Stomach smooth muscle (tissue), 2 donors: ENCODE measurements at regions not wholly inside any gene's neighbourhood (a gene's known extent, or its start where the extent isn't known, plus 50 kb on each side); places are given as distances from the start of the nearest gene placed in this dataset.

Source experiments
- H3K27ac ChIP-seq: one replicate; pipeline ENCODE4 v1.7.0; 2013; ENCODE audit warnings: mild to moderate bottlenecking, low read length, inconsistent platforms
- H3K27me3 ChIP-seq, 2 donors: one replicate each; pipeline ENCODE4 v1.7.0; 2013; ENCODE audit warnings: low read length in 2 of 2; ENCODE audit not compliant: insufficient read depth in 2 of 2, control insufficient read depth in 1 of 2
- H3K36me3 ChIP-seq, 2 donors: one replicate each; pipeline ENCODE4 v1.7.0; 2013; ENCODE audit warnings: low read length in 2 of 2; ENCODE audit not compliant: control insufficient read depth in 2 of 2, insufficient read depth in 2 of 2
- H3K4me1 ChIP-seq: one replicate; pipeline ENCODE4 v1.7.0; 2013; ENCODE audit warnings: low read length; ENCODE audit not compliant: control insufficient read depth, insufficient read depth
- H3K4me3 ChIP-seq, 2 donors: one replicate each; pipeline ENCODE4 v1.7.0; 2013; ENCODE audit warnings: low read length in 2 of 2
- H3K9ac ChIP-seq, 2 donors: one replicate each; pipeline ENCODE4 v1.7.0; 2013; ENCODE audit warnings: low read length in 2 of 2, mild to moderate bottlenecking in 1 of 2
- H3K9me3 ChIP-seq, 2 donors: one replicate each; pipeline ENCODE4 v1.7.0; 2013; ENCODE audit warnings: low read length in 2 of 2; ENCODE audit not compliant: control insufficient read depth in 2 of 2
- donor health status: healthy.
- donor health status: Pancreatic carcinoma.

- no peaks in the 10 kb centered on the region for H3K9me3 ChIP-seq
- no peak overlapping the region for H3K9ac ChIP-seq
- H3K4me3 ChIP-seq = no peak overlapping the region
- peaks cover 8 to 14% of the 10 kb centered on the region in 2 donors for H3K27me3 ChIP-seq
- H3K36me3 ChIP-seq = no peaks in the 10 kb centered on the region
- H3K4me1 ChIP-seq = no peaks in the 10 kb centered on the region
- H3K27ac ChIP-seq = no peak overlapping the region
Observed at GRCh38 chr15:60119101-60119500, 115.0 kb downstream of the FOXB1 start.

- Histone ChIP-seq H3K36me3 (no peaks in the 10 kb centered on the region), H3K9me3 (no peaks in the 10 kb centered on the region), H3K9ac (no peak overlapping the region), H3K27ac (no peak overlapping the region), H3K27me3 (peaks cover 4 to 14% of the 10 kb centered on the region in 2 donors), H3K4me3 (no peak overlapping the region), H3K4me1 (no peaks in the 10 kb centered on the region)
Observed at GRCh38 chr15:60120100-60120499, 116.0 kb downstream of the FOXB1 start.

DNA sequence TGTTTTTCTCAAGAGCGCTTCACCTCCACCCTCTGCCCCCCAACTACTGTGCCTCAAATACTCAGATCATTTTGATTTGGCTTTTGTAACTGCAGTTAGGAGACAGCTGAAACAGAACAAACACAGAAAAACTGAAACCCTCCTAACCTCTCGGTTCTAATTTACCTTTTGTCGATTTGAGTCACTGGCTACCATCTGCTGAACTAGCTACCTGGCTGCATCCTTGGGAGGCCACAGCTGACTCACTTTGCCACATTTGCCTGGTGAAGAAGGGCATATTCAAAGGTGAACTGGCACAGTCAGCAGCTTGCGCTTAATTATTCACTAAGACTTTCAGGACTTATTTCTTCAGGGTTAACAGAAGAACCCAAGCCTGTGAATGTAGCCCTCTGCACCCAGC is 117.7 kb downstream of the FOXB1 start:
- H3K27me3 ChIP-seq = peaks cover 0 to 9% of the 10 kb centered on the region in 2 donors
- H3K36me3 ChIP-seq = no peaks in the 10 kb centered on the region
- no peak overlapping the region for H3K9ac ChIP-seq
- no peak overlapping the region for H3K27ac ChIP-seq
- no peaks in the 10 kb centered on the region for H3K4me1 ChIP-seq
- H3K9me3 ChIP-seq = no peaks in the 10 kb centered on the region
- no peak overlapping the region for H3K4me3 ChIP-seq

DNA sequence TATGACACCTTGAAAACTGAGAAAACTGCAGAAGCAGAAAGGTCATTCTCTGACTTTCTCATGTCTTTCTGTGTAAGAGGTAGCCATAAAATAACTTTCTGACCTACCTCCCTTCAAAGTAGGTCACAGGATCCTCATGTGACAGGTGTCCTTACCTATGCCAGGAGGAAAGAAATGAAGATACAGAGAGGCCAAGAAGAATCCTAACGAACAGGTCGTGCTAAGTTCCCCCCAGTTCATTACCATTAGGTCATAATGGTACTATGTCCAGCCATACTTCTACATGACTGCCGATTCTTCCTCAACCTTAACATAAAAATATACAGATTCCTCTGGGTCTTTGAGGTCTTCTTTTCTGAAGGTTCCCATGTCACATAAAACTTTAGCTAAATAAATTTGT is 118.6 kb downstream of the FOXB1 start:
- Histone ChIP-seq H3K9me3 (no peaks in the 10 kb centered on the region), H3K9ac (no peak overlapping the region), H3K27ac (no peak overlapping the region), H3K36me3 (no peaks in the 10 kb centered on the region), H3K27me3 (peaks cover 0 to 9% of the 10 kb centered on the region in 2 donors), H3K4me3 (no peak overlapping the region), H3K4me1 (no peaks in the 10 kb centered on the region)

- Histone ChIP-seq H3K4me3 (no peak overlapping the region), H3K9ac (no peak overlapping the region)
Observed at GRCh38 chr15:60124460-60125070, 120.5 kb downstream of the FOXB1 start.

GRCh38 chr15:60125334-60125733 is 121.2 kb downstream of the FOXB1 start:
- Histone ChIP-seq H3K36me3 (no peaks in the 10 kb centered on the region), H3K27ac (no peak overlapping the region), H3K27me3 (no peaks in the 10 kb centered on the region), H3K9me3 (no peaks in the 10 kb centered on the region), H3K4me3 (no peak overlapping the region), H3K4me1 (no peaks in the 10 kb centered on the region), H3K9ac (no peak overlapping the region)

More at GRCh38 chr15:60124460-60125070, 120.5 kb downstream of the FOXB1 start:
- H3K9me3 ChIP-seq = no peaks in the 10 kb centered on the region
- no peak overlapping the region for H3K27ac ChIP-seq
- no peaks in the 10 kb centered on the region for H3K36me3 ChIP-seq
- H3K4me1 ChIP-seq = no peaks in the 10 kb centered on the region
- no peaks in the 10 kb centered on the region for H3K27me3 ChIP-seq

DNA sequence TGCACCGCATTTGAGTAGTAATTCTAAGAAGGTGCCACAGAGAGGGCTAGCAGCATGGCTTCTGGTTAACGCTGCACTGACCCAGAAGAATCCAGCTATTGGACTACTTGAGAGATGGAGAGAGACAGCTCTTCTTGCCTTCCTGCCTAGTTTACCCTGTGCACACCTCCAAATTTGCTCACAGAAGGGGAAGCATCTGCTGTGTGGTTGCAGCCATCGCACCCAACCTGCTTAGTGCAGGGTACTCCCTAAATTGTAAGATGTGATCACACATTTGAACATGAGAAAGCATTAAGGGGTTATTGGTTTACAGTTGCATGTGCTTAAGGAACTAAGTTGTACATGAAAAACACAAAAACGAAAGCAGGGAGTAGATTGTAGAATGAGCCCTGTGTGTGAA is 122.1 kb downstream of the FOXB1 start:
- H3K9me3 ChIP-seq = no peaks in the 10 kb centered on the region
- no peak overlapping the region for H3K4me3 ChIP-seq
- H3K4me1 ChIP-seq = no peaks in the 10 kb centered on the region
- no peak overlapping the region for H3K9ac ChIP-seq
- no peaks in the 10 kb centered on the region for H3K27me3 ChIP-seq
- no peak overlapping the region for H3K27ac ChIP-seq
- no peaks in the 10 kb centered on the region for H3K36me3 ChIP-seq

GRCh38 chr15:60126661-60127060 is 122.5 kb downstream of the FOXB1 start:
- Histone ChIP-seq H3K9ac (no peak overlapping the region), H3K9me3 (no peaks in the 10 kb centered on the region), H3K4me1 (no peaks in the 10 kb centered on the region), H3K36me3 (no peaks in the 10 kb centered on the region), H3K27me3 (no peaks in the 10 kb centered on the region), H3K4me3 (no peak overlapping the region), H3K27ac (no peak overlapping the region)

GRCh38 chr15:60128000-60128376 is 123.9 kb downstream of the FOXB1 start:
- peak overlapping the region; percentile 83 to 90 for H3K4me3 ChIP-seq
- H3K27ac ChIP-seq = peak overlapping the region; percentile 79
- H3K9ac ChIP-seq = peak overlapping the region; percentile 79 to 96

GRCh38 chr15:60128710-60129109 is 124.6 kb downstream of the FOXB1 start:
- H3K4me1 ChIP-seq = no peaks in the 10 kb centered on the region
- no peaks in the 10 kb centered on the region for H3K27me3 ChIP-seq
- H3K4me3 ChIP-seq = no peak overlapping the region
- H3K9ac ChIP-seq = no peak overlapping the region
- H3K9me3 ChIP-seq = no peaks in the 10 kb centered on the region
- H3K27ac ChIP-seq = no peak overlapping the region
- H3K36me3 ChIP-seq = no peaks in the 10 kb centered on the region

More at GRCh38 chr15:60128000-60128376, 123.9 kb downstream of the FOXB1 start:
- Histone ChIP-seq H3K9me3 (no peaks in the 10 kb centered on the region), H3K4me1 (no peaks in the 10 kb centered on the region), H3K27me3 (no peaks in the 10 kb centered on the region), H3K36me3 (no peaks in the 10 kb centered on the region)

DNA sequence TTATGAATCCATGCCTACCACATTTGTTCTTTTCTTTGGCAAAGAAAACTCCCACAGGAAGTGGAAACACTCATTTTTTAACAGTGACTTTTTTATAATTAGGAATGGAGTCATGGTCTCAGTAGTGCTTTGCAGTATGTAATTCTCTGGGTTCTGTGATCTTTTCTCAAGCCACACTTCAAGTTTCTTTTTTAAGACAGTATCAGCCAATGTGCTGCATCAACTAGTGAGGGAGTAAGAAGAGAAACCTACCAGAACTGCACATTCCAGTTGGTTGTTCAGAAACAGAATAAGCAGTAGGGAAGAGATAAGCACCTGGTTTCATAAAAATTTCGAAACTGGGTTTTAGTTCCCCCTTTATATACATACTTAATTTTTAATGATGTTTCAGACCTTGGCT is 126.3 kb downstream of the FOXB1 start:
- Histone ChIP-seq H3K9ac (no peak overlapping the region), H3K27ac (no peak overlapping the region), H3K4me3 (no peak overlapping the region), H3K36me3 (no peaks in the 10 kb centered on the region), H3K4me1 (no peaks in the 10 kb centered on the region), H3K27me3 (no peaks in the 10 kb centered on the region), H3K9me3 (peaks cover 0 to 2% of the 10 kb centered on the region in 2 donors)
